T-helper 1 cell treated with Interleukin-12 subunit alpha and Interleukin-12 subunit beta and Interleukin-4 antibody, amounts not matched to agents 30 μg/mL and 1 μg/mL, for 36 hours (primary cell): ENCODE measurements at regions not wholly inside any gene's neighbourhood (a gene's known extent, or its start where the extent isn't known, plus 50 kb on each side); places are given as distances from the start of the nearest gene placed in this dataset.

ENCODE experiments used
- H3K27ac Mint-ChIP-seq: one replicate; pipeline ENCODE4 v1.8.0; 2021; ENCODE audit warnings: mild to moderate bottlenecking, mixed read lengths
- H3K27me3 Mint-ChIP-seq: one replicate; pipeline ENCODE4 v1.8.0; 2021; ENCODE audit warnings: low read depth, mixed read lengths
- H3K36me3 Mint-ChIP-seq: one replicate; pipeline ENCODE4 v1.8.0; 2021; ENCODE audit warnings: low read depth, mixed read lengths
- H3K4me1 Mint-ChIP-seq: one replicate; pipeline ENCODE4 v1.8.0; 2021; ENCODE audit warnings: low read depth, mixed read lengths
- H3K4me3 Mint-ChIP-seq: one replicate; pipeline ENCODE4 v1.8.0; 2021; ENCODE audit warnings: mild to moderate bottlenecking, moderate library complexity, mixed read lengths
- H3K9me3 Mint-ChIP-seq: one replicate; pipeline ENCODE4 v1.8.0; 2021; ENCODE audit warnings: mixed read lengths

GRCh38 chr21:14718951-14719350 lies 172.8 kb upstream of the SAMSN1 start:
- H3K27me3 Mint-ChIP-seq = no peaks in the 10 kb centered on the region
- H3K4me3 Mint-ChIP-seq = no peak overlapping the region
- H3K27ac Mint-ChIP-seq = no peak overlapping the region
- peaks cover 8% of the 10 kb centered on the region for H3K4me1 Mint-ChIP-seq
- peaks cover 14% of the 10 kb centered on the region for H3K9me3 Mint-ChIP-seq
- H3K36me3 Mint-ChIP-seq = peaks cover 1% of the 10 kb centered on the region

GRCh38 chr21:14716761-14717396 lies 170.8 kb upstream of the SAMSN1 start:
- peaks cover 9% of the 10 kb centered on the region for H3K4me1 Mint-ChIP-seq

GRCh38 chr21:14713109-14713508 lies 167.0 kb upstream of the SAMSN1 start:
- Mint-ChIP-seq H3K9me3 (peaks cover 18% of the 10 kb centered on the region), H3K4me3 (no peak overlapping the region), H3K27ac (no peak overlapping the region), H3K27me3 (no peaks in the 10 kb centered on the region), H3K36me3 (peaks cover 10% of the 10 kb centered on the region), H3K4me1 (peaks cover 6% of the 10 kb centered on the region)

More at GRCh38 chr21:14716761-14717396, 170.8 kb upstream of the SAMSN1 start:
- Mint-ChIP-seq H3K9me3 (peaks cover 11% of the 10 kb centered on the region), H3K27me3 (no peaks in the 10 kb centered on the region), H3K36me3 (peaks cover 1% of the 10 kb centered on the region), H3K4me3 (no peak overlapping the region), H3K27ac (no peak overlapping the region)

- peaks cover 6% of the 10 kb centered on the region for H3K4me1 Mint-ChIP-seq
- peaks cover 18% of the 10 kb centered on the region for H3K9me3 Mint-ChIP-seq
- H3K36me3 Mint-ChIP-seq = peaks cover 10% of the 10 kb centered on the region
- H3K27ac Mint-ChIP-seq = no peak overlapping the region
- no peak overlapping the region for H3K4me3 Mint-ChIP-seq
- no peaks in the 10 kb centered on the region for H3K27me3 Mint-ChIP-seq
Measured at GRCh38 chr21:14712121-14712715, 166.1 kb upstream of the SAMSN1 start.

- H3K9me3 Mint-ChIP-seq = peaks cover 18% of the 10 kb centered on the region
- H3K4me1 Mint-ChIP-seq = peaks cover 9% of the 10 kb centered on the region
- no peaks in the 10 kb centered on the region for H3K27me3 Mint-ChIP-seq
- no peak overlapping the region for H3K27ac Mint-ChIP-seq
- H3K36me3 Mint-ChIP-seq = peaks cover 10% of the 10 kb centered on the region
- H3K4me3 Mint-ChIP-seq = no peak overlapping the region
Measured at GRCh38 chr21:14711287-14711686, 165.2 kb upstream of the SAMSN1 start.

GRCh38 chr21:14707511-14708020 lies 161.5 kb upstream of the SAMSN1 start:
- H3K4me3 Mint-ChIP-seq = no peak overlapping the region
- no peaks in the 10 kb centered on the region for H3K27me3 Mint-ChIP-seq
- H3K36me3 Mint-ChIP-seq = peaks cover 8% of the 10 kb centered on the region
- peaks cover 9% of the 10 kb centered on the region for H3K4me1 Mint-ChIP-seq
- peaks cover 12% of the 10 kb centered on the region for H3K9me3 Mint-ChIP-seq
- no peak overlapping the region for H3K27ac Mint-ChIP-seq

GRCh38 chr21:14706712-14707510 lies 160.8 kb upstream of the SAMSN1 start:
- H3K27ac Mint-ChIP-seq = no peak overlapping the region
- H3K36me3 Mint-ChIP-seq = peaks cover 8% of the 10 kb centered on the region
- no peak overlapping the region for H3K4me3 Mint-ChIP-seq
- peaks cover 12% of the 10 kb centered on the region for H3K9me3 Mint-ChIP-seq
- H3K4me1 Mint-ChIP-seq = peaks cover 5% of the 10 kb centered on the region
- no peaks in the 10 kb centered on the region for H3K27me3 Mint-ChIP-seq

GRCh38 chr21:14699433-14700407 lies 153.6 kb upstream of the SAMSN1 start:
- Mint-ChIP-seq H3K27me3 (no peaks in the 10 kb centered on the region), H3K27ac (no peak overlapping the region)

GRCh38 chr21:14697769-14698168 lies 151.7 kb upstream of the SAMSN1 start:
- H3K9me3 Mint-ChIP-seq = peaks cover 4% of the 10 kb centered on the region
- H3K4me1 Mint-ChIP-seq = no peaks in the 10 kb centered on the region
- H3K4me3 Mint-ChIP-seq = no peak overlapping the region
- no peak overlapping the region for H3K27ac Mint-ChIP-seq
- H3K27me3 Mint-ChIP-seq = no peaks in the 10 kb centered on the region
- H3K36me3 Mint-ChIP-seq = no peaks in the 10 kb centered on the region

More at GRCh38 chr21:14699433-14700407, 153.6 kb upstream of the SAMSN1 start:
- H3K4me3 Mint-ChIP-seq = no peak overlapping the region
- no peaks in the 10 kb centered on the region for H3K36me3 Mint-ChIP-seq
- H3K4me1 Mint-ChIP-seq = no peaks in the 10 kb centered on the region
- peaks cover 4% of the 10 kb centered on the region for H3K9me3 Mint-ChIP-seq

GRCh38 chr21:14694817-14695216 lies 148.7 kb upstream of the SAMSN1 start:
- Mint-ChIP-seq H3K27ac (no peak overlapping the region), H3K9me3 (peaks cover 4% of the 10 kb centered on the region), H3K36me3 (peaks cover 3% of the 10 kb centered on the region), H3K27me3 (no peaks in the 10 kb centered on the region), H3K4me3 (no peak overlapping the region), H3K4me1 (no peaks in the 10 kb centered on the region)

GRCh38 chr21:14693997-14694396 lies 147.9 kb upstream of the SAMSN1 start:
- H3K4me1 Mint-ChIP-seq = no peaks in the 10 kb centered on the region
- peaks cover 8% of the 10 kb centered on the region for H3K9me3 Mint-ChIP-seq
- peaks cover 11% of the 10 kb centered on the region for H3K36me3 Mint-ChIP-seq
- no peak overlapping the region for H3K27ac Mint-ChIP-seq
- no peak overlapping the region for H3K4me3 Mint-ChIP-seq
- no peaks in the 10 kb centered on the region for H3K27me3 Mint-ChIP-seq

- H3K4me3 Mint-ChIP-seq = no peak overlapping the region
- H3K27me3 Mint-ChIP-seq = no peaks in the 10 kb centered on the region
- H3K27ac Mint-ChIP-seq = no peak overlapping the region
- peaks cover 16% of the 10 kb centered on the region for H3K36me3 Mint-ChIP-seq
- H3K4me1 Mint-ChIP-seq = peaks cover 5% of the 10 kb centered on the region
- peaks cover 10% of the 10 kb centered on the region for H3K9me3 Mint-ChIP-seq
Measured at GRCh38 chr21:14691914-14692313, 145.8 kb upstream of the SAMSN1 start.

GRCh38 chr21:14690886-14691285 lies 144.8 kb upstream of the SAMSN1 start:
- Mint-ChIP-seq H3K4me1 (peaks cover 12% of the 10 kb centered on the region), H3K9me3 (peaks cover 10% of the 10 kb centered on the region), H3K4me3 (no peak overlapping the region), H3K27ac (no peak overlapping the region), H3K36me3 (peaks cover 16% of the 10 kb centered on the region), H3K27me3 (no peaks in the 10 kb centered on the region)

GRCh38 chr21:14688936-14689335 lies 142.8 kb upstream of the SAMSN1 start:
- Mint-ChIP-seq H3K9me3 (peaks cover 10% of the 10 kb centered on the region), H3K27me3 (no peaks in the 10 kb centered on the region), H3K27ac (no peak overlapping the region), H3K4me1 (peaks cover 19% of the 10 kb centered on the region), H3K4me3 (no peak overlapping the region), H3K36me3 (peaks cover 16% of the 10 kb centered on the region)
